Right atrium auricular region (tissue), 2 donors: ENCODE measurements at regions not wholly inside any gene's neighbourhood (a gene's known extent, or its start where the extent isn't known, plus 50 kb on each side); places are given as distances from the start of the nearest gene placed in this dataset.

ENCODE experiments used
- DNase-seq: peaks from one replicate; pipeline ENCODE4 v3.0.0-alpha.2; 2019; ENCODE audit warnings: low spot score
- H3K27ac ChIP-seq, 2 donors: fragments of 200-600 bp; sonication (generic); 1 replicate in 1 of 2; 2 replicates in 1 of 2; pipeline ENCODE4 v1.5.1; 2016 to 2019
- H3K27me3 ChIP-seq, 2 donors: fragments of 200-600 bp; sonication (generic); one replicate each; pipeline versions ENCODE4 v1.5.1 to v1.6.0; 2017 to 2019
- H3K36me3 ChIP-seq: fragments of 200-600 bp; sonication (generic); one replicate; pipeline ENCODE4 v1.5.1; 2016
- H3K4me1 ChIP-seq, 2 donors: fragments of 200-600 bp; sonication (generic); one replicate each; pipeline versions ENCODE4 v1.5.1 to v1.6.0; 2017 to 2019
- H3K4me3 ChIP-seq, 2 donors: fragments of 200-600 bp; sonication (generic); 1 replicate in 1 of 2; 2 replicates in 1 of 2; pipeline ENCODE4 v1.5.1; 2017 to 2019; ENCODE audit warnings: mild to moderate bottlenecking in 1 of 2, moderate library complexity in 1 of 2
- H3K9me3 ChIP-seq, 2 donors: fragments of 200-600 bp; sonication (generic); one replicate each; pipeline ENCODE4 v1.5.1; 2019
- TF ChIP-seq, protein P1 (sequence below), 2 donors: fragments of 200-600 bp; sonication (generic); IDR thresholded peaks; one replicate each; pipeline ENCODE4 v1.5.1; 2019; ENCODE audit warnings: antibody characterized with exemption in 2 of 2

- no peaks in the 10 kb centered on the region for H3K4me1 ChIP-seq
- H3K27ac ChIP-seq: no peak overlapping the region
- TF ChIP-seq, protein P1, sequence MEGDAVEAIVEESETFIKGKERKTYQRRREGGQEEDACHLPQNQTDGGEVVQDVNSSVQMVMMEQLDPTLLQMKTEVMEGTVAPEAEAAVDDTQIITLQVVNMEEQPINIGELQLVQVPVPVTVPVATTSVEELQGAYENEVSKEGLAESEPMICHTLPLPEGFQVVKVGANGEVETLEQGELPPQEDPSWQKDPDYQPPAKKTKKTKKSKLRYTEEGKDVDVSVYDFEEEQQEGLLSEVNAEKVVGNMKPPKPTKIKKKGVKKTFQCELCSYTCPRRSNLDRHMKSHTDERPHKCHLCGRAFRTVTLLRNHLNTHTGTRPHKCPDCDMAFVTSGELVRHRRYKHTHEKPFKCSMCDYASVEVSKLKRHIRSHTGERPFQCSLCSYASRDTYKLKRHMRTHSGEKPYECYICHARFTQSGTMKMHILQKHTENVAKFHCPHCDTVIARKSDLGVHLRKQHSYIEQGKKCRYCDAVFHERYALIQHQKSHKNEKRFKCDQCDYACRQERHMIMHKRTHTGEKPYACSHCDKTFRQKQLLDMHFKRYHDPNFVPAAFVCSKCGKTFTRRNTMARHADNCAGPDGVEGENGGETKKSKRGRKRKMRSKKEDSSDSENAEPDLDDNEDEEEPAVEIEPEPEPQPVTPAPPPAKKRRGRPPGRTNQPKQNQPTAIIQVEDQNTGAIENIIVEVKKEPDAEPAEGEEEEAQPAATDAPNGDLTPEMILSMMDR (IDR thresholded peaks at IDR 0.05): no peak
- H3K4me3 ChIP-seq: no peak overlapping the region
- no peaks in the 10 kb centered on the region for H3K36me3 ChIP-seq
- no peaks in the 10 kb centered on the region for H3K27me3 ChIP-seq
- no peaks in the 10 kb centered on the region for H3K9me3 ChIP-seq
- no peak for DNase-seq
These were observed 202.1 kb upstream of the ZNF536 start for GRCh38 chr19:30170081-30170480.

GRCh38 chr19:30170495-30171137, 201.6 kb upstream of the ZNF536 start:
- H3K9me3 ChIP-seq: no peaks in the 10 kb centered on the region
- no peak for DNase-seq
- TF ChIP-seq, protein P1 (IDR thresholded peaks at IDR 0.05): no peak

DNA sequence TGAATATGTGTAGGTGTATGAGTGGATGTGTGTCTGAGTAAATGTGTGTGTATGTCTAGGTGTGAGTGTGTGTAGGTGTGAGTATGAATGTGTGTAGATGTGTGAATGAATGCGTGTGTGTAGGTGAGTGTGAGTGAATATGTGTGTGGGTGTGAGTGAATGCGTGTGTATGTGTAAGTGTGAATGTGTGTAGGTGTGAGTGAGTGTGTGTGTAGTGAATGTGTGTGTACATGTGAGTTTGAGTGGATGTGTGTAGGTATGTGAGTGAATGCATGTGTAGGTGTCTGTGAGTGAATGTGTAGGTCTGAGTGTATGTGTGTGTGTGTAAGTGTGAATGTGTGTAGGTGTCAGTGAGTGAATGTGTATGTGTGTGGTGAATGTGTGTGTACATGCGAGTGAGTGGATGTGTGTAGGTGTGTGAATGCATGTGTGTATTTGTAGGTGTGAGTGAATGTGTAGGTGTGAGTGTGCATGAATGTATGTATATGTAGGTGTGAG, 201.0 kb upstream of the ZNF536 start:
- H3K4me3 ChIP-seq: no peak overlapping the region
- H3K27me3 ChIP-seq: no peaks in the 10 kb centered on the region
- H3K36me3 ChIP-seq: no peaks in the 10 kb centered on the region
- H3K9me3 ChIP-seq: no peaks in the 10 kb centered on the region
- H3K27ac ChIP-seq: no peak overlapping the region
- TF ChIP-seq, protein P1 (IDR thresholded peaks at IDR 0.05): no peak
- no peak for DNase-seq
- no peaks in the 10 kb centered on the region for H3K4me1 ChIP-seq

More at GRCh38 chr19:30170495-30171137, 201.6 kb upstream of the ZNF536 start:
- no peaks in the 10 kb centered on the region for H3K27me3 ChIP-seq
- no peak overlapping the region for H3K27ac ChIP-seq
- no peak overlapping the region for H3K4me3 ChIP-seq
- no peaks in the 10 kb centered on the region for H3K36me3 ChIP-seq
- no peaks in the 10 kb centered on the region for H3K4me1 ChIP-seq

GRCh38 chr19:30171795-30172612, 200.2 kb upstream of the ZNF536 start:
- no peak overlapping the region for H3K4me3 ChIP-seq
- no peak for DNase-seq
- no peaks in the 10 kb centered on the region for H3K9me3 ChIP-seq
- no peak overlapping the region for H3K27ac ChIP-seq
- no peaks in the 10 kb centered on the region for H3K4me1 ChIP-seq
- H3K27me3 ChIP-seq: no peaks in the 10 kb centered on the region
- TF ChIP-seq, protein P1 (IDR thresholded peaks at IDR 0.05): no peak
- H3K36me3 ChIP-seq: no peaks in the 10 kb centered on the region

DNA sequence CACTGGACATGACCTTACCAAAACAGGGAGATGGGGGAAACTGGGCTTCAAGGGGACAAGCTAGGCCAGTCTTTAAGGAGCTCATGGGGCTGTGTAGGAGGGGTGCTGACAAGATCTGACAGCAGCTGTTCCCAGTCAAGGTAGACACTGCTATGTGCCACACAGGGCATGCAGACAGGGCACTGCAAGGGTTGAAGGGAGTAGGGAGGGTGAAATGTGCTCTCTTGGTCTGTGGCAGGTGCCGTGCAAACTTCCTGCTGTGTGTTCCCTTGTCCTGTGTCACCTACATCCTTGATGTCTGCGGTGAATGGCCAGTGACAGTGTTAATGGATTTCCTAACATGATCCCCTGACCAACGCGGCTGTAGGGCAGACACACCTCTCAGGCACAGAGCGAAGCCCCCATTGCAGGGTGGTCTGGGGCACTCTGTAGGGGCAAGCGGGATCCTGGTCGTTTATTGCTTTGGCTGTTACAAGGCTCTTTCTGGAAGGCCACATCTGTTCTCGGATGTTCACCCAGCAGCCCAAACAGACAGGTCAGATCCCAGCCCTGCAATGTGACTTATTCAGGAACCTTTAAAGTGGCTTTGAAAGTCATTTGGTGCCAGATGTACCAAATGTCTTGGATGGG, 199.5 kb upstream of the ZNF536 start:
- no peak overlapping the region for H3K4me3 ChIP-seq
- H3K36me3 ChIP-seq: no peaks in the 10 kb centered on the region
- TF ChIP-seq, protein P1 (IDR thresholded peaks at IDR 0.05): no peak
- H3K27me3 ChIP-seq: no peaks in the 10 kb centered on the region
- H3K9me3 ChIP-seq: no peaks in the 10 kb centered on the region
- no peak overlapping the region for H3K27ac ChIP-seq
- no peaks in the 10 kb centered on the region for H3K4me1 ChIP-seq
- DNase-seq: no peak
